ENCODE measurements at regions not wholly inside any gene's neighbourhood (a gene's known extent, or its start where the extent isn't known, plus 50 kb on each side); places are given as distances from the start of the nearest gene placed in this dataset.

- H3K27ac Mint-ChIP-seq (ENCODE audit: unreplicated experiment): no peak overlapping the region
- no TSS peak for BruUV-seq (replicated peaks)
- TF ChIP-seq, protein P1, sequence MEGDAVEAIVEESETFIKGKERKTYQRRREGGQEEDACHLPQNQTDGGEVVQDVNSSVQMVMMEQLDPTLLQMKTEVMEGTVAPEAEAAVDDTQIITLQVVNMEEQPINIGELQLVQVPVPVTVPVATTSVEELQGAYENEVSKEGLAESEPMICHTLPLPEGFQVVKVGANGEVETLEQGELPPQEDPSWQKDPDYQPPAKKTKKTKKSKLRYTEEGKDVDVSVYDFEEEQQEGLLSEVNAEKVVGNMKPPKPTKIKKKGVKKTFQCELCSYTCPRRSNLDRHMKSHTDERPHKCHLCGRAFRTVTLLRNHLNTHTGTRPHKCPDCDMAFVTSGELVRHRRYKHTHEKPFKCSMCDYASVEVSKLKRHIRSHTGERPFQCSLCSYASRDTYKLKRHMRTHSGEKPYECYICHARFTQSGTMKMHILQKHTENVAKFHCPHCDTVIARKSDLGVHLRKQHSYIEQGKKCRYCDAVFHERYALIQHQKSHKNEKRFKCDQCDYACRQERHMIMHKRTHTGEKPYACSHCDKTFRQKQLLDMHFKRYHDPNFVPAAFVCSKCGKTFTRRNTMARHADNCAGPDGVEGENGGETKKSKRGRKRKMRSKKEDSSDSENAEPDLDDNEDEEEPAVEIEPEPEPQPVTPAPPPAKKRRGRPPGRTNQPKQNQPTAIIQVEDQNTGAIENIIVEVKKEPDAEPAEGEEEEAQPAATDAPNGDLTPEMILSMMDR (IDR thresholded peaks at IDR 0.05; ENCODE audit: insufficient read depth in 1 of 2, low read depth in 1 of 2, low read length in 1 of 2, severe bottlenecking in 1 of 2, unreplicated experiment in 1 of 2): no peak
- no peaks in the 10 kb centered on the region for H3K27me3 Mint-ChIP-seq (ENCODE audit: insufficient read depth, unreplicated experiment)
- Histone ChIP-seq H3K4me3 (ENCODE audit: low read depth, low read length) (no peak overlapping the region), H3K4me1 (no peaks in the 10 kb centered on the region), H3K36me3 (ENCODE audit: control insufficient read depth, insufficient read depth, low read length) (no peaks in the 10 kb centered on the region), H3K27me3 (replicated peaks; ENCODE audit: control insufficient read depth, insufficient read depth, low read length) (no peaks in the 10 kb centered on the region), H3K9me3 (no peaks in the 10 kb centered on the region)
- intact Hi-C loops (cut with micrococcal nuclease; ENCODE audit: unreplicated experiment): no loop called here
- ChIA-PET CTCF (interaction anchor here (0.6 kb wide), 1 partner anchor 250 kb away, joined by 3 read pairs; no protein-coding TSS in a partner anchor), POLR2A (no interaction called here)
- no peak for DNase-seq
- H3K4me3 Mint-ChIP-seq (ENCODE audit: unreplicated experiment): no peak overlapping the region
- no peaks in the 10 kb centered on the region for H3K4me1 Mint-ChIP-seq (ENCODE audit: low read depth, unreplicated experiment)
- H3K36me3 Mint-ChIP-seq (ENCODE audit: insufficient read depth, unreplicated experiment): no peaks in the 10 kb centered on the region
- H3K9me3 Mint-ChIP-seq (ENCODE audit: unreplicated experiment): no peaks in the 10 kb centered on the region
Measured at GRCh38 chr5:57938174-57938557, 455.6 kb upstream of the ACTBL2 start.

DNA sequence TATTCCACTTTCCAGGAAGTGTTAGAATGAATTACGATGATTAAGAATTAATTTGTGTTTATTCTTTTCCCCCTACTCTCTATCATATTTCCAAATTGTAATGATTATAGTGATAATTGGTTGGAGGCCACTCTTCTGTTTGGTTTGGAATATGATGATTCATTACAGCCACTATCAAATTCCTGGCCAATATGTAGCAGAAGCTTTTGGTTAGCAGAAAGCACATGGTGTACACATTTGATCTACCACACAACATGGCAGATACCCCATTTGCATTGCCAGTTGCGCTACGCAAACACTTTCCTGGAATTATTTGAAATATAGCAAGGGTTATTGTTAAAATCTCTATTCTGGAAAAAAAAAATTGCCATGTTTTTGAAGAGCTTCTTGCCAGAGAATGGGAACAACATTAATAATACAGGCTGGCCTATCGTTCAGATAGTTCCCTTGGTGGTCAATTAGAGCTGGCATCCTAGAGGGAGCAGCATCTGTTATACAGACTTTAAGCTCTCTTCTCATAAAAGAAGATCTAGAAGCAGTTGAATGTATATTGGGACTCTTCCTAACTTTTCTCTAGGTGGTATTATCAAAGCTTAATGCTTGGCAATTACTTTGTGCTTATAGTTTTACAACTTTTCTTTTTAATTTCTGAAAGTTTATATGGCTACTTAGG, 455.0 kb upstream of the ACTBL2 start:
- Mint-ChIP-seq H3K4me1 (ENCODE audit: low read depth, unreplicated experiment) (no peaks in the 10 kb centered on the region), H3K9me3 (ENCODE audit: unreplicated experiment) (no peaks in the 10 kb centered on the region), H3K36me3 (ENCODE audit: insufficient read depth, unreplicated experiment) (no peaks in the 10 kb centered on the region), H3K27ac (ENCODE audit: unreplicated experiment) (no peak overlapping the region), H3K4me3 (ENCODE audit: unreplicated experiment) (no peak overlapping the region), H3K27me3 (ENCODE audit: insufficient read depth, unreplicated experiment) (no peaks in the 10 kb centered on the region)
- Histone ChIP-seq H3K27me3 (replicated peaks; ENCODE audit: control insufficient read depth, insufficient read depth, low read length) (no peaks in the 10 kb centered on the region), H3K9me3 (no peaks in the 10 kb centered on the region), H3K36me3 (ENCODE audit: control insufficient read depth, insufficient read depth, low read length) (no peaks in the 10 kb centered on the region), H3K4me3 (ENCODE audit: low read depth, low read length) (no peak overlapping the region), H3K4me1 (no peaks in the 10 kb centered on the region)
- CTCF ChIA-PET: interaction anchor here (0.6 kb wide), 1 partner anchor 251 kb away, joined by 3 read pairs; no protein-coding TSS in a partner anchor
- BruUV-seq (replicated peaks): no TSS peak
- no peak for DNase-seq
- POLR2A ChIA-PET: no interaction called here
- intact Hi-C loops (cut with micrococcal nuclease; ENCODE audit: unreplicated experiment): no loop called here
- TF ChIP-seq, protein P1 (IDR thresholded peaks at IDR 0.05; ENCODE audit: insufficient read depth in 1 of 2, low read depth in 1 of 2, low read length in 1 of 2, severe bottlenecking in 1 of 2, unreplicated experiment in 1 of 2): no peak

GRCh38 chr5:57937025-57937424, 454.4 kb upstream of the ACTBL2 start:
- no peaks in the 10 kb centered on the region for H3K36me3 Mint-ChIP-seq (ENCODE audit: insufficient read depth, unreplicated experiment)
- Histone ChIP-seq H3K4me1 (no peaks in the 10 kb centered on the region), H3K9me3 (no peaks in the 10 kb centered on the region), H3K36me3 (ENCODE audit: control insufficient read depth, insufficient read depth, low read length) (no peaks in the 10 kb centered on the region), H3K27me3 (replicated peaks; ENCODE audit: control insufficient read depth, insufficient read depth, low read length) (no peaks in the 10 kb centered on the region), H3K4me3 (ENCODE audit: low read depth, low read length) (no peak overlapping the region)
- H3K27me3 Mint-ChIP-seq (ENCODE audit: insufficient read depth, unreplicated experiment): no peaks in the 10 kb centered on the region
- H3K27ac Mint-ChIP-seq (ENCODE audit: unreplicated experiment): no peak overlapping the region
- TF ChIP-seq, protein P1 (IDR thresholded peaks at IDR 0.05; ENCODE audit: insufficient read depth in 1 of 2, low read depth in 1 of 2, low read length in 1 of 2, severe bottlenecking in 1 of 2, unreplicated experiment in 1 of 2): no peak
- no TSS peak for BruUV-seq (replicated peaks)
- DNase-seq: no peak
- CTCF ChIA-PET: no interaction called here
- H3K9me3 Mint-ChIP-seq (ENCODE audit: unreplicated experiment): no peaks in the 10 kb centered on the region
- no peak overlapping the region for H3K4me3 Mint-ChIP-seq (ENCODE audit: unreplicated experiment)
- POLR2A ChIA-PET: no interaction called here
- intact Hi-C loops (cut with micrococcal nuclease; ENCODE audit: unreplicated experiment): no loop called here
- no peaks in the 10 kb centered on the region for H3K4me1 Mint-ChIP-seq (ENCODE audit: low read depth, unreplicated experiment)
